Parathyroid adenoma (tissue), 2 donors: ENCODE measurements at regions not wholly inside any gene's neighbourhood (a gene's known extent, or its start where the extent isn't known, plus 50 kb on each side); places are given as distances from the start of the nearest gene placed in this dataset.
"Not testable (repeated sequence)": the region's sequence is repeated elsewhere in the genome, so short reads cannot be mapped to it uniquely, and the experiment has no call there.

Experiments
- H2AFZ ChIP-seq: fragments of 300-600 bp; sonication (generic); one replicate; pipeline ENCODE4 v1.7.0; 2017; ENCODE audit warnings: antibody characterized with exemption, mild to moderate bottlenecking
- H3K27ac ChIP-seq: fragments of 300-600 bp; sonication (generic); one replicate; pipeline ENCODE4 v1.7.0; 2017
- H3K27me3 ChIP-seq: fragments of 300-600 bp; sonication (generic); one replicate; pipeline ENCODE4 v1.7.0; 2017; ENCODE audit warnings: low read length; ENCODE audit not compliant: control insufficient read depth, insufficient read depth
- H3K36me3 ChIP-seq: fragments of 300-600 bp; sonication (generic); one replicate; pipeline ENCODE4 v1.7.0; 2017; ENCODE audit warnings: low read length; ENCODE audit not compliant: control insufficient read depth, insufficient read depth
- H3K4me1 ChIP-seq: fragments of 300-600 bp; sonication (generic); one replicate; pipeline ENCODE4 v1.7.0; 2017; ENCODE audit warnings: control low read depth
- H3K4me2 ChIP-seq: fragments of 300-600 bp; sonication (generic); one replicate; pipeline ENCODE4 v1.7.0; 2017; ENCODE audit warnings: low read length
- H3K4me3 ChIP-seq: fragments of 300-600 bp; sonication (generic); one replicate; pipeline ENCODE4 v1.7.0; 2017; ENCODE audit warnings: low read depth, low read length
- H3K79me2 ChIP-seq: fragments of 300-600 bp; sonication (generic); one replicate; pipeline ENCODE4 v1.7.0; 2017; ENCODE audit warnings: control low read depth
- H3K9ac ChIP-seq: fragments of 300-600 bp; sonication (generic); one replicate; pipeline ENCODE4 v1.7.0; 2017; ENCODE audit warnings: mild to moderate bottlenecking
- H3K9me3 ChIP-seq: fragments of 300-600 bp; sonication (generic); one replicate; pipeline ENCODE4 v1.7.0; 2017; ENCODE audit warnings: low read length; ENCODE audit not compliant: control insufficient read depth
- TF ChIP-seq, protein P1 (sequence below): fragments of 300-600 bp; sonication (generic); IDR thresholded peaks from one replicate; pipeline ENCODE4 v1.7.0; 2017; ENCODE audit warnings: antibody characterized with exemption, mild to moderate bottlenecking
- donor health status: primary hyperparathyroidism.

DNA sequence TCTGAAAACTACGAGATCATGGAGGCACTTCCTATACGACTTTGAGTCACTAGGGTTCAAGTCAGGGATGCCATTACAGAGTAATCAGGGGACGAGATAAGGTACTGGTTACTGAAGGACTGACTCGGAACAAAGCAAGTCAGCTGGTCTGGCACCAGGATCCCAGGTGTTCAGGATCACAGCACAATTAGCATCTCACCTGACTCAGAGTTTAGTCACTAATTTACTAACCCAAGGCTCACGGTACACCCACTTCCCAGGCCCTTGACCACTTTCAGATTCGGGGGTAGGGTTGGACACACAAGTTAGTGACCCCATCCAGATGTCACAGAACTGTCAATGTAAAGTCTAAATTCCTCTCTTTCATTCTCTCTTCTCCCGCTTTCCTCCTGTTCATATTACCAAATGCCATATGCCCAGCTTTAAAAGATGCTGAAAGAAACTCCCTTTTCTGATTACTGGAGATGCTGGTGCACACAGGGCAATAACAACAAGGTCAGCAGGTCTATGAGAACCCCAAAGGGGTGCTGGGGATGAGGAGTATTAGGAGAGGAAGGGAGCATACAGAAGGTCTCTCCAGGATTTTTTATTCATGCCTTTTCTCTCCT lies 657.8 kb downstream of the TLE1 start:
- Histone ChIP-seq H3K27me3 (no peaks in the 10 kb centered on the region), H3K9me3 (no peaks in the 10 kb centered on the region), H3K4me1 (no peaks in the 10 kb centered on the region), H3K4me3 (no peak overlapping the region), H3K4me2 (no peak overlapping the region), H3K36me3 (no peaks in the 10 kb centered on the region), H3K9ac (no peak overlapping the region), H3K79me2 (no peaks in the 10 kb centered on the region), H2AFZ (no peak overlapping the region), H3K27ac (no peak overlapping the region)
- TF ChIP-seq, protein P1, sequence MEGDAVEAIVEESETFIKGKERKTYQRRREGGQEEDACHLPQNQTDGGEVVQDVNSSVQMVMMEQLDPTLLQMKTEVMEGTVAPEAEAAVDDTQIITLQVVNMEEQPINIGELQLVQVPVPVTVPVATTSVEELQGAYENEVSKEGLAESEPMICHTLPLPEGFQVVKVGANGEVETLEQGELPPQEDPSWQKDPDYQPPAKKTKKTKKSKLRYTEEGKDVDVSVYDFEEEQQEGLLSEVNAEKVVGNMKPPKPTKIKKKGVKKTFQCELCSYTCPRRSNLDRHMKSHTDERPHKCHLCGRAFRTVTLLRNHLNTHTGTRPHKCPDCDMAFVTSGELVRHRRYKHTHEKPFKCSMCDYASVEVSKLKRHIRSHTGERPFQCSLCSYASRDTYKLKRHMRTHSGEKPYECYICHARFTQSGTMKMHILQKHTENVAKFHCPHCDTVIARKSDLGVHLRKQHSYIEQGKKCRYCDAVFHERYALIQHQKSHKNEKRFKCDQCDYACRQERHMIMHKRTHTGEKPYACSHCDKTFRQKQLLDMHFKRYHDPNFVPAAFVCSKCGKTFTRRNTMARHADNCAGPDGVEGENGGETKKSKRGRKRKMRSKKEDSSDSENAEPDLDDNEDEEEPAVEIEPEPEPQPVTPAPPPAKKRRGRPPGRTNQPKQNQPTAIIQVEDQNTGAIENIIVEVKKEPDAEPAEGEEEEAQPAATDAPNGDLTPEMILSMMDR: no peak

DNA sequence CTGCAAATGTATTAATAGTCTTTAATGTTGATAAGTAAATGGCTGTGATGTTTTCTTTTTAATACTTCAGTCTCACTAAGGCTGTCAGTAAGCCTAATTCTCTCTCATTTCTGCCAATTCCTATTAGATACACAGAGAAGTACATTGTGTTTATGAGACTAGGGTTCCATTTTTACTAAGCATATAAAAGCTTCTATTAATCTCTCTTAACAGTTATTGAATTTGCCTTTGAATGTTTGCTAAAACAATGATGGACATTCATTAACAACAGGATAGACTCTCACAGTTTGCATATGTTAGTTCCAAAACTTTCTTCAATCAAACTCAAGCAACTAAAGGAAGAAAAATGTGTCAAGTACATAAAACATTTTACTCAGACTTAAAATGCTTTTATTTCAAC lies 659.3 kb downstream of the TLE1 start:
- H3K79me2 ChIP-seq: no peaks in the 10 kb centered on the region
- no peak overlapping the region for H3K4me3 ChIP-seq
- no peak overlapping the region for H3K4me2 ChIP-seq
- H2AFZ ChIP-seq: no peak overlapping the region
- no peak overlapping the region for H3K27ac ChIP-seq
- H3K9ac ChIP-seq: no peak overlapping the region
- H3K9me3 ChIP-seq: no peaks in the 10 kb centered on the region
- no peaks in the 10 kb centered on the region for H3K27me3 ChIP-seq
- no peaks in the 10 kb centered on the region for H3K36me3 ChIP-seq
- TF ChIP-seq, protein P1: no peak
- no peaks in the 10 kb centered on the region for H3K4me1 ChIP-seq

DNA sequence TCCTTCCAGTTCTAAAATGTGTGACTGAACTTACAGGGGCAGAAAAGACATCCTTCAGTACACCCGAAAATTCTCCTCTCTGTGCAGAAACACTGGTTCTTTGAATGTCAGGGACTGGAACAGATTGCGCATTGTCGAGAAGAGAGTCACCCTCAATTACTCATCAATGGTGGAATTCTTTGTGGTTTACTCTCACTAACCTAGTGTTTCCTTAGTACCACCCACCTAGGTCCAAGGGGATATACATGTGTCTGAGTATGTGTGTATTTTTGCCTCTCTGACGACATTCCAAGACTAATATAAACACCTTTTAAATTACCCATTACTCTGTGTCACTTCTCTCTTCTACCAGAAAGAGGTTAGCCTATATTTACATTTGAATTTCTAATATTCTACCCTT lies 660.8 kb downstream of the TLE1 start:
- no peak overlapping the region for H2AFZ ChIP-seq
- H3K9ac ChIP-seq: no peak overlapping the region
- H3K4me1 ChIP-seq: no peaks in the 10 kb centered on the region
- TF ChIP-seq, protein P1: no peak
- no peak overlapping the region for H3K27ac ChIP-seq
- H3K9me3 ChIP-seq: no peaks in the 10 kb centered on the region
- H3K4me3 ChIP-seq: no peak overlapping the region
- no peaks in the 10 kb centered on the region for H3K27me3 ChIP-seq
- no peak overlapping the region for H3K4me2 ChIP-seq
- no peaks in the 10 kb centered on the region for H3K36me3 ChIP-seq
- H3K79me2 ChIP-seq: no peaks in the 10 kb centered on the region

DNA sequence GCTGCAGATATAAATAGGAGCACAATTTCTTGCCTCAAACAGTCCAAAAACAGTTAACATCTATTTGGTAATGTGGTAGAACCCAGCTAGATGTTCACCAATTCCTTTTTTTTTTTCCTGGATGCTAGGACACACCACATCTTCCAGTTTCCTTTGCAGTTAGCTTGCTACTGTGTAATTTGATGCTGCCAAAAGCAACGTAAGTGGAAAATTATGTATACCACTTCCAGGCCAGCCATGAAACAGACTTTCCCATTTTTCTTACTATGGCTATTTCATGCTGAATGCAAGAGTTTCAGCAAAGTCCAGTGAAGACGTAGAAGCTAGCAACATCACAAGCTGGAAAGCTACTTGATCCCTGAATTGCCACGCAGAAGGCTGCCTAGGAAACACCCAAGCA lies 667.2 kb downstream of the TLE1 start:
- Histone ChIP-seq H3K9ac (no peak overlapping the region), H2AFZ (no peak overlapping the region), H3K4me1 (no peaks in the 10 kb centered on the region), H3K27ac (no peak overlapping the region), H3K79me2 (no peaks in the 10 kb centered on the region), H3K4me2 (no peak overlapping the region), H3K27me3 (no peaks in the 10 kb centered on the region), H3K36me3 (no peaks in the 10 kb centered on the region), H3K4me3 (no peak overlapping the region), H3K9me3 (no peaks in the 10 kb centered on the region)
- TF ChIP-seq, protein P1: no peak

DNA sequence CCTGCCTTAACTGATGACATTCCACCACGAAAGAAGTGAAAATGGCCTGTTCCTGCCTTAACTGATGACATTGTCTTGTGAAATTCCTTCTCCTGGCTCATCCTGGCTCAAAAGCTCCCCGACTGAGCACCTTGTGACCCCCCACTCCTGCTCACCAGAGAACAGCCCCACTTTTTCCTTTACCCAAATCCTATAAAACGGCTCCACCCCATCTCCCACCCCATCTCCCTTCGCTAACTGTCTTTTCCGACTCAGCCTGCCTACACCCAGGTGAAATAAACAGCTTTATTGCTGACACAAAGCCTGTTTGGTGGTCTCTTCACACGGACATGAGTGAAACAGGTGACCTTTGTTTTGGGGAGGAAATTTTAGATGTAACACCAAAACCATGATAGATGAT lies 674.4 kb downstream of the TLE1 start:
- H3K27ac ChIP-seq, H3K4me3 ChIP-seq, H3K79me2 ChIP-seq, H3K4me1 ChIP-seq, H3K27me3 ChIP-seq, H3K9me3 ChIP-seq, H3K36me3 ChIP-seq, H3K4me2 ChIP-seq, H3K9ac ChIP-seq, H2AFZ ChIP-seq: not testable (repeated sequence)

DNA sequence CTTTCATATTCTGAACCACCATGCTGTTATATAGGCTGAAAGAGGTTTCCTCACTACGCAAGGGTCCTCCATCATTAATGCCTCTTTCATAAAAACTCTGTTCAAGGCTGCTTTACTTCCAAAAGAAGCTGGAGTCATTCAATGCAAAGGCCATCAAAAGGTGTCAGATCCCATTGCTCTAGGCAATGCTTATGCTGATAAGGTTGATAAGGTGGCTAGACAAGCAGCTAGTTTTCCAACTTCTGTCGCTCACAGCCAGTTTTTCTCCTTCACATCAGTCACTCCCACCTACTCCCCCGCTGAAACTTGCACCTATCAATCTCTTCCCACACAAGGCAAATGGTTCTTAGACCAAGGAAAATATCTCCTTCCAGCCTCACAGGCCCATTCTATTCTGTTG lies 676.2 kb downstream of the TLE1 start:
- H3K9ac ChIP-seq, H3K4me3 ChIP-seq, H3K27me3 ChIP-seq, H3K9me3 ChIP-seq, H3K79me2 ChIP-seq, H3K4me2 ChIP-seq, H3K4me1 ChIP-seq, H2AFZ ChIP-seq, H3K36me3 ChIP-seq, H3K27ac ChIP-seq: not testable (repeated sequence)
